ENCODE measurements at regions not wholly inside any gene's neighbourhood (a gene's known extent, or its start where the extent isn't known, plus 50 kb on each side); places are given as distances from the start of the nearest gene placed in this dataset.

DNA sequence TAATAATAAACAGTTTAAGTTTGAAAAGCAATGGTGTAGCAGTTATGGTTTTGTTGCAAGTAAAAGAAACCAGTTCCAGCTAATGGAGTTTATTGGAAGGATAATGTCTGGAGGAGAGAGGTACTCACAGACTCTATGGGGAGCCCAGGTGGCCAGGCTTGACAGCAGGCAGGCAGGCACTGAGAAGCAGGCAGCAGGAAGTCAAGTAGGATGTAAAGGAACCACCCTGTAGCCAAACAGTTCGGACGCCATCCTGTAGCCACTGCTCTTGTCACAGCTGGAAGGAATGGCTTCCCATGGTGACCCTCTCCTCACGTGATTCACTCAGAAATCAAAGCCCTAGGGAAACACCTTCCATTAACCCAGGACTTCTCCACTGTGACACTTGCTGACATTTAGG lies 96.7 kb upstream of the MC3R start:
- no peaks in the 10 kb centered on the region for H3K36me3 ChIP-seq (replicated peaks)
- no peak overlapping the region for H3K27ac ChIP-seq
- no peak for DNase-seq
- in situ Hi-C loops (cut with HindIII; ENCODE audit: low pct_ligation_motif_present, low sequenced_read_pairs), result no loop called here
- H3K27me3 ChIP-seq (replicated peaks), result no peaks in the 10 kb centered on the region
- H3K4me3 ChIP-seq (ENCODE audit: low read depth, low read length), result no peak overlapping the region
- TF ChIP-seq, protein P1, sequence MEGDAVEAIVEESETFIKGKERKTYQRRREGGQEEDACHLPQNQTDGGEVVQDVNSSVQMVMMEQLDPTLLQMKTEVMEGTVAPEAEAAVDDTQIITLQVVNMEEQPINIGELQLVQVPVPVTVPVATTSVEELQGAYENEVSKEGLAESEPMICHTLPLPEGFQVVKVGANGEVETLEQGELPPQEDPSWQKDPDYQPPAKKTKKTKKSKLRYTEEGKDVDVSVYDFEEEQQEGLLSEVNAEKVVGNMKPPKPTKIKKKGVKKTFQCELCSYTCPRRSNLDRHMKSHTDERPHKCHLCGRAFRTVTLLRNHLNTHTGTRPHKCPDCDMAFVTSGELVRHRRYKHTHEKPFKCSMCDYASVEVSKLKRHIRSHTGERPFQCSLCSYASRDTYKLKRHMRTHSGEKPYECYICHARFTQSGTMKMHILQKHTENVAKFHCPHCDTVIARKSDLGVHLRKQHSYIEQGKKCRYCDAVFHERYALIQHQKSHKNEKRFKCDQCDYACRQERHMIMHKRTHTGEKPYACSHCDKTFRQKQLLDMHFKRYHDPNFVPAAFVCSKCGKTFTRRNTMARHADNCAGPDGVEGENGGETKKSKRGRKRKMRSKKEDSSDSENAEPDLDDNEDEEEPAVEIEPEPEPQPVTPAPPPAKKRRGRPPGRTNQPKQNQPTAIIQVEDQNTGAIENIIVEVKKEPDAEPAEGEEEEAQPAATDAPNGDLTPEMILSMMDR (IDR thresholded peaks at IDR 0.05; ENCODE audit: low read depth, low read length, missing control alignments), result no peak

DNA sequence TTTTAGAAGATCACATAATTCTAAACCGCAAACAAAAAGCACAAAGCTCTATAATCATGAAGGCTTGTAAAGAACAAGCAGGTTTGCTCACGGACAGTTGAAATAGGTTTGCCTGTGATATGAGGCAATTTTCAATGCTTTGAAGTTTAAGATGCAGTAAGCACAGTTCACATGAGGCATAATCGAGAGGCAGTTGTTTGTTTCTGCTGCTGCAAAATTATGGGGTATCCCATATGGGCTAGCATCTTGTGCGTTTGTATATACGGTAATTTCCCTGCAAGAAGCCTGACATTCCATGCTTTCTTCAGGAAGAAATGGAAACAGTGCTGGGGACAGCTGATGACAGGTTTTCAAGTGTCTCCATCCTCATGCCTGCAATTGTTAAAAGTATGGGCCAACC lies 94.6 kb upstream of the MC3R start:
- H3K27ac ChIP-seq, result no peak overlapping the region
- in situ Hi-C loops (cut with HindIII; ENCODE audit: low pct_ligation_motif_present, low sequenced_read_pairs), result no loop called here
- no peaks in the 10 kb centered on the region for H3K36me3 ChIP-seq (replicated peaks)

DNA sequence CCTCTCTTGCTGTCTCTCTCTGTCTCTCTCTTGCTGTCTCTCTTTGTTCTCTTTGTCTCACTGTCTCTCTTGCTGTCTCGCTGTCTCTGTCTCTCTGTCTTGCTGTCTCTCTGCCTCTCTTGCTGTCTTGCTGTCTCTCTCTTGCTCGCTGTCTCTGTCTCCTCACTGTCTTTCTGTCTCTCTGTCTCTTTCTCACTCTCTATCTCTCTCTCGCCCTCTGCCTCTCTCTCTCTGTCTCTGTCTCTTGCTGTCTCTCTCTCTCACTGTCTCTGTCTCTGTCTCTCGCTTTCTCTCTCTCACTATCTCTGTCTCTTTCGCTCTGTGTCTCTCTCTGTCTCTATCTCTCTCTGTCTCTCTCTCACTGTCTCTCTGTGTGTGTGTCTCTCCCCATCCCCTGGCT lies 92.9 kb upstream of the MC3R start:
- in situ Hi-C loops (cut with HindIII; ENCODE audit: low pct_ligation_motif_present, low sequenced_read_pairs), result no loop called here
- H3K27me3 ChIP-seq (replicated peaks), result no peaks in the 10 kb centered on the region
- H3K27ac ChIP-seq, result no peak overlapping the region
- no peak for DNase-seq
- TF ChIP-seq, protein P1 (IDR thresholded peaks at IDR 0.05; ENCODE audit: low read depth, low read length, missing control alignments), result no peak
- H3K4me3 ChIP-seq (ENCODE audit: low read depth, low read length), result no peak overlapping the region
- H3K36me3 ChIP-seq (replicated peaks), result no peaks in the 10 kb centered on the region

More for the DNA sequence above, 94.6 kb upstream of the MC3R start:
- TF ChIP-seq, protein P1 (IDR thresholded peaks at IDR 0.05; ENCODE audit: low read depth, low read length, missing control alignments), result no peak
- Histone ChIP-seq H3K4me3 (ENCODE audit: low read depth, low read length) (no peak overlapping the region), H3K27me3 (replicated peaks) (no peaks in the 10 kb centered on the region)
- no peak for DNase-seq

DNA sequence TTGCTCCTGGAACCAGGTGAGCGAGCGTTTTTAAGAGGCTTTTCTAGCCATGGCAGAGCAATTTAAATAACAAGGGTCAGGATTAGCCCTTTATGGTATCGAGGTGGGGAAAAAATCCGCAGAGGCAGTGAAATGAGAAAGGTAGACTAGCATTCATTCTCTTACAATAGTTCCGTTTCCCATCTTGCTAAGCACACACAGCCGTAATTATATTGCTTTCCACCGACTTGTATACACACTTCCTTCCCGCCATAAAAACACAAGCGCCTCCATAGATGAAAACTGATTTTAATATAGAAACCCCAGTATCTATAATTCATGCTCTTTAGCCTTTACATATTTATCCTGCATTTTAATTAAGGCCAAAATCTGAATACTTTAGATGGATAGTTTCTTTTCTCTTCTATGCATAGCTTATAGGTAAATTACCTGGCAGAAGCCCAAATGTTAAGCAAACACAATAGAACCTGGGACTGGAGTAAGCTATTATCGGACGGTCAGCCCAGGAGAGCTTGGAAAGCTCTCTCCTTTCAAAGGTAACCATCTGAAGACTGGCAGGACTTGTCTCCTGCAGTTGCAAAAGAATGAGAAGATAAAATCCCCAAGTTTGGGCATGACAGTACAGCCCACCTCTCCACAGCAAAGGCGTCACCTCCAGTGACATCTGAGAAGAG lies 90.9 kb upstream of the MC3R start:
- TF ChIP-seq, protein P1 (IDR thresholded peaks at IDR 0.05; ENCODE audit: low read depth, low read length, missing control alignments), result no peak
- Histone ChIP-seq H3K27me3 (replicated peaks) (no peaks in the 10 kb centered on the region), H3K36me3 (replicated peaks) (no peaks in the 10 kb centered on the region), H3K27ac (no peak overlapping the region), H3K4me3 (ENCODE audit: low read depth, low read length) (no peak overlapping the region)
- DNase-seq, result no peak
- in situ Hi-C loops (cut with HindIII; ENCODE audit: low pct_ligation_motif_present, low sequenced_read_pairs), result no loop called here

DNA sequence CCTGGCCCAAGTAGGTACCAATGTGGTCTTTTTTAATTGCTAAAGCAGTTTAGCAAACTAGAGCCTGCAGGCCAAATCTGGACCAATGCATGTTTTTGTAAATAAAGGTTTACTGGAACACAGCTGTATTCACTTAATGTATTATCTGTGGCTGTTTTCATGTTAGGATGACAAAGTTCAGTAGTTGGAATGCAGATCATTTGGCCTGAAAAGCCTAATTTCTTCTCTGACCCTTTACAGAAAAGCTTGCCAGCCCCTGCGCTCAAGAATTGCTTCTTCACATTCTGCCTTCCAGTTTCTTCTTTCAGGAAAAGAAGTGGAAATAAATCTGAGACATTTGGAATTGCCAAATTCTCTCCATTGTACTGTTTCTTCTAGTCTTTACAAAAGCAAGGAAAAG lies 90.0 kb upstream of the MC3R start:
- in situ Hi-C loops (cut with HindIII; ENCODE audit: low pct_ligation_motif_present, low sequenced_read_pairs), result no loop called here
- H3K36me3 ChIP-seq (replicated peaks), result no peaks in the 10 kb centered on the region

More for the DNA sequence above, 90.0 kb upstream of the MC3R start:
- no peaks in the 10 kb centered on the region for H3K27me3 ChIP-seq (replicated peaks)
- H3K4me3 ChIP-seq (ENCODE audit: low read depth, low read length), result no peak overlapping the region
- no peak for DNase-seq
- no peak overlapping the region for H3K27ac ChIP-seq
- TF ChIP-seq, protein P1 (IDR thresholded peaks at IDR 0.05; ENCODE audit: low read depth, low read length, missing control alignments), result no peak
